HCT116 (cell line): ENCODE measurements at regions not wholly inside any gene's neighbourhood (a gene's known extent, or its start where the extent isn't known, plus 50 kb on each side); places are given as distances from the start of the nearest gene placed in this dataset.

Experiments used
- ATAC-seq: fragments of 200-7000 bp; cut with Tn5 transposase; 2 replicates; pipeline ENCODE4 v1.9.1; 2020; ENCODE audit warnings: mild to moderate bottlenecking, moderate library complexity
- BruUV-seq: library from RNA; stranded (reverse); fragments of 400-500 nt; replicated peaks from 2 replicates; lab custom pipeline; 2021; lab: Mats Ljungman, UMichigan
- CTCF ChIA-PET: fragments of 300-600 bp; sonication (Branson Sonifier 250); formaldehyde crosslinking; loops from one replicate; lab custom pipeline; 2021; ENCODE audit warnings: antibody characterized with exemption; lab: Charles Lee
- POLR2A ChIA-PET: fragments of 300-600, 350-600 bp; sonication (Branson Sonifier 250); formaldehyde crosslinking; loops from one replicate; lab custom pipeline; 2021; ENCODE audit warnings: antibody characterized with exemption; lab: Charles Lee
- RAD21 ChIA-PET, 2 experiments: fragments of 300-600 bp; sonication (Branson Sonifier 250); formaldehyde crosslinking; loops; one replicate each; lab custom pipeline; 2023; ENCODE audit warnings: low total read pairs in 2 of 2; ENCODE audit not compliant: uncharacterized antibody in 2 of 2, unreplicated experiment in 2 of 2, low non-redundant PET in 1 of 2; lab: Charles Lee
- DNase-seq: peaks from one replicate; pipeline ENCODE4 v3.0.0-alpha.2; 2010; ENCODE audit warnings: low read depth, low spot score
- H2AFZ ChIP-seq: fragments of 200-600 bp; shearing (Covaris generic), sonication (generic); 2 replicates; pipeline ENCODE4 v1.6.1; 2017; ENCODE audit warnings: low read depth, mixed run types, mixed read lengths, antibody characterized with exemption, low read length; ENCODE audit not compliant: poor library complexity, severe bottlenecking
- H3K27ac ChIP-seq: 2 replicates; pipeline ENCODE4 v1.5.1; 2012; ENCODE audit warnings: low read depth, low read length
- H3K27me3 ChIP-seq: fragments of 200-600 bp; sonication (generic); 2 replicates; pipeline ENCODE4 v1.6.1; 2016; ENCODE audit warnings: mixed run types, low read length, mixed read lengths; ENCODE audit not compliant: insufficient read depth
- H3K36me3 ChIP-seq, 2 experiments: fragments of 200-500 bp in 1 of 2; fragments of 200-600 bp in 1 of 2; sonication (Bioruptor generic) in 1 of 2; sonication (generic) in 1 of 2; 2 replicates each; pipeline versions ENCODE4 v1.5.1 to v1.6.1; 2014 to 2016; ENCODE audit warnings: low read length in 2 of 2, inconsistent platforms in 1 of 2, mixed read lengths in 1 of 2, mixed run types in 1 of 2; ENCODE audit not compliant: insufficient read depth in 2 of 2, control insufficient read depth in 1 of 2
- H3K4me1 ChIP-seq, 2 experiments: fragments of 200-600 bp in 1 of 2; sonication (generic) in 1 of 2; 2 replicates each; pipeline versions ENCODE4 v1.5.1 to v1.6.1; 2012 to 2017; ENCODE audit warnings: low read length in 2 of 2, inconsistent platforms in 1 of 2, mild to moderate bottlenecking in 1 of 2, mixed read lengths in 1 of 2, mixed run types in 1 of 2, moderate library complexity in 1 of 2; ENCODE audit not compliant: insufficient read depth in 2 of 2, control insufficient read depth in 1 of 2
- H3K4me2 ChIP-seq: fragments of 200-600 bp; sonication (generic); 2 replicates; pipeline ENCODE4 v1.6.1; 2017; ENCODE audit warnings: mixed run types, low read length, mixed read lengths
- H3K4me3 ChIP-seq, 2 experiments: fragments of 200-600 bp in 1 of 2; sonication (generic) in 1 of 2; replicated peaks in 1 of 2; 2 replicates each; pipeline ENCODE4 v1.5.1; 2011 to 2016; ENCODE audit warnings: low read length in 2 of 2, control low read depth in 1 of 2, low read depth in 1 of 2, mild to moderate bottlenecking in 1 of 2, mixed read lengths in 1 of 2, mixed run types in 1 of 2
- H3K79me2 ChIP-seq: fragments of 200-600 bp; sonication (generic); 2 replicates; pipeline ENCODE4 v1.6.1; 2017; ENCODE audit warnings: mild to moderate bottlenecking, mixed run types, low read length, moderate library complexity, mixed read lengths; ENCODE audit not compliant: insufficient read depth
- H3K9ac ChIP-seq: fragments of 200-600 bp; sonication (generic); 2 replicates; pipeline ENCODE4 v1.6.1; 2016; ENCODE audit warnings: low read length, mixed read lengths
- H3K9me2 ChIP-seq: fragments of 200-600 bp; sonication (generic), shearing (Covaris generic); 2 replicates; pipeline ENCODE4 v1.6.1; 2017; ENCODE audit warnings: mixed run types, mild to moderate bottlenecking, moderate library complexity; ENCODE audit not compliant: insufficient read depth
- H3K9me3 ChIP-seq, 2 experiments: fragments of 200-500 bp in 1 of 2; fragments of 200-600 bp in 1 of 2; sonication (Bioruptor generic) in 1 of 2; sonication (generic) in 1 of 2; 2 replicates each; pipeline ENCODE4 v1.6.1; 2014 to 2017; ENCODE audit warnings: low read length in 2 of 2, mixed read lengths in 2 of 2, inconsistent platforms in 1 of 2, low read depth in 1 of 2, mild to moderate bottlenecking in 1 of 2, mixed run types in 1 of 2, moderate library complexity in 1 of 2; ENCODE audit not compliant: control insufficient read depth in 1 of 2, insufficient read depth in 1 of 2
- H4K20me1 ChIP-seq: fragments of 200-600 bp; sonication (generic), shearing (Covaris generic); 2 replicates; pipeline ENCODE4 v1.6.1; 2017; ENCODE audit warnings: mixed run types, mild to moderate bottlenecking, moderate library complexity; ENCODE audit not compliant: insufficient read depth
- CBX3 ChIP-seq: IDR thresholded peaks from 2 replicates; pipeline ENCODE4 v1.6.1; 2012; ENCODE audit warnings: low read depth
- CEBPB ChIP-seq: IDR thresholded peaks from 2 replicates; pipeline ENCODE4 v1.6.1; 2012; ENCODE audit warnings: low read depth
- EGR1 ChIP-seq: IDR thresholded peaks from 2 replicates; pipeline ENCODE4 v1.6.1; 2012; ENCODE audit warnings: low read depth
- FOSL1 ChIP-seq: IDR thresholded peaks from 2 replicates; pipeline ENCODE4 v1.6.1; 2012; ENCODE audit warnings: low read depth
- JUND ChIP-seq: IDR thresholded peaks from 2 replicates; pipeline ENCODE4 v1.6.1; 2012
- POLR2AphosphoS5 ChIP-seq: IDR thresholded peaks from 2 replicates; pipeline ENCODE4 v1.6.1; 2011; ENCODE audit warnings: mild to moderate bottlenecking, low read depth, low read length, moderate library complexity
- RAD21 ChIP-seq: IDR thresholded peaks from 2 replicates; pipeline ENCODE4 v1.6.1; 2012; ENCODE audit warnings: low read depth, mild to moderate bottlenecking
- TCF7L2 ChIP-seq: IDR thresholded peaks from 2 replicates; pipeline ENCODE4 v1.7.0; 2011; ENCODE audit warnings: borderline replicate concordance, inconsistent platforms; ENCODE audit not compliant: insufficient read depth, insufficient read length; ENCODE audit errors: extremely low read depth
- YY1 ChIP-seq: IDR thresholded peaks from 2 replicates; pipeline ENCODE4 v1.6.1; 2011; ENCODE audit warnings: low read length, low read depth, moderate library complexity, mild to moderate bottlenecking; ENCODE audit not compliant: insufficient replicate concordance; ENCODE audit errors: extremely low read depth
- ZFX ChIP-seq: fragments of 450-650 bp; IDR thresholded peaks from 2 replicates; pipeline ENCODE4 v1.6.1; 2017
- intact Hi-C: fragments of 100-400 bp; cut with micrococcal nuclease; formaldehyde crosslinking; loops from 2 replicates; pipeline ENCODE4 v1.10.0; 2022
- TF ChIP-seq, protein P1 (sequence below): IDR thresholded peaks from 2 replicates; pipeline ENCODE4 v1.6.1; 2012
- TF ChIP-seq, protein P2 (sequence below): IDR thresholded peaks from 2 replicates; pipeline ENCODE4 v1.6.1; 2012

DNA sequence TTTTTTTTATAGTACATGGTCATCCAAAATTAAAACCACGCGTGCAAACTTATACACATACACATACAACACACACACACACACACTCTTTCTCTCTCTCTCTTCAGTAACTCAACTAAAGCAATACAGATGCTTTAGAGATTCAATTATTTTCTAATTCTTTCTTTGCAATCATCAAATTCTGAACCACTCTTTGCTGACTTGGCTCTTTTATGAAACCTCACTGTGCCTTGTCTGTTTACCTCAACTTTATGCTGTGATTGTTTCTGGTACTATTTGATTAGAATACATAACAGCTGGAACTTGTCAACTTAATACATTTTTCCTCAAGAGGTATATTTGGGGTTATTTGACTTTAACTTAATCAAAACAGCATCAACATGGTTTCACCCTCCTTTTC, 1309.7 kb downstream of the ROBO2 start:
- Histone ChIP-seq H3K4me1 (no peaks in the 10 kb centered on the region), H3K27me3 (no peaks in the 10 kb centered on the region), H4K20me1 (no peaks in the 10 kb centered on the region), H3K36me3 (no peaks in the 10 kb centered on the region), H3K27ac (no peak overlapping the region), H3K9me2 (no peaks in the 10 kb centered on the region), H3K4me3 (no peak overlapping the region), H3K9ac (no peak overlapping the region), H3K9me3 (peaks cover 5 to 22% of the 10 kb centered on the region in 2 experiments; a peak in 3 of 4 replicates), H3K79me2 (no peaks in the 10 kb centered on the region), H2AFZ (no peak overlapping the region), H3K4me2 (no peak overlapping the region)
- BruUV-seq = no TSS peak
- POLR2A ChIA-PET = no interaction called here
- no peak for DNase-seq
- RAD21 ChIA-PET = no interaction called here
- no peak for ATAC-seq
- CTCF ChIA-PET = no interaction called here
- TF ChIP-seq CEBPB (no peak), EGR1 (no peak), FOSL1 (no peak), ZFX (no peak), TCF7L2 (no peak), YY1 (no peak), RAD21 (no peak), POLR2AphosphoS5 (no peak), CBX3 (no peak)
- TF ChIP-seq, protein P1, sequence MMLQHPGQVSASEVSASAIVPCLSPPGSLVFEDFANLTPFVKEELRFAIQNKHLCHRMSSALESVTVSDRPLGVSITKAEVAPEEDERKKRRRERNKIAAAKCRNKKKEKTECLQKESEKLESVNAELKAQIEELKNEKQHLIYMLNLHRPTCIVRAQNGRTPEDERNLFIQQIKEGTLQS = no peak
- TF ChIP-seq, protein P2, sequence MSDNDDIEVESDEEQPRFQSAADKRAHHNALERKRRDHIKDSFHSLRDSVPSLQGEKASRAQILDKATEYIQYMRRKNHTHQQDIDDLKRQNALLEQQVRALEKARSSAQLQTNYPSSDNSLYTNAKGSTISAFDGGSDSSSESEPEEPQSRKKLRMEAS = no peak
- intact Hi-C loops = no loop called here

DNA sequence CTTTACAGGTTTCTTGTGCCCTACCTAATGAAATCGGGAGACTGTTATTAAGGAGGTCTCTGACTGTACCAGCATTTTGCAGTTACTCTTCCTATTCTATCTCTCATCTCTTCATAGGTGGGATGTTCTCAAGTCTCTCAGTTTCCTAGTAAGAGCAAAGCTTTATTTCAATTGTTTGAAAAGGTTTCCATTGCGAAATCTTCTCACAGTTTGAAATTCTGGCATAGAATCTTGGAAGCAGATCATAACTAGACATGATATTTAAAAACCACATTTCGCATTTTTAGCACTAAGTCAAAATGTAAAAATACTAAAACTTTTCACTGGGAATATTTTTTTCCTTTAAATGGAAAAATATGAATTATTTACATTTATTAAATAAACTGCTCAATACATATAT, 1311.4 kb downstream of the ROBO2 start:
- no peak overlapping the region for H3K4me2 ChIP-seq
- H3K4me1 ChIP-seq = no peaks in the 10 kb centered on the region
- TF ChIP-seq JUND = no peak
- ChIA-PET RAD21 (no interaction called here), CTCF (no interaction called here), POLR2A (no interaction called here)
- H3K9ac ChIP-seq = no peak overlapping the region
- H3K9me3 ChIP-seq = peaks cover 10 to 23% of the 10 kb centered on the region in 2 experiments; a peak in 3 of 4 replicates
- H3K27me3 ChIP-seq = no peaks in the 10 kb centered on the region
- H3K9me2 ChIP-seq = no peaks in the 10 kb centered on the region
- H3K79me2 ChIP-seq = no peaks in the 10 kb centered on the region
- no peak overlapping the region for H2AFZ ChIP-seq
- DNase-seq = no peak
- no peaks in the 10 kb centered on the region for H3K36me3 ChIP-seq
- H3K4me3 ChIP-seq = no peak overlapping the region
- no peaks in the 10 kb centered on the region for H4K20me1 ChIP-seq
- H3K27ac ChIP-seq = no peak overlapping the region
- no peak for ATAC-seq
- no TSS peak for BruUV-seq
- intact Hi-C loops = no loop called here
